ENCODE measurements at regions not wholly inside any gene's neighbourhood (a gene's known extent, or its start where the extent isn't known, plus 50 kb on each side); places are given as distances from the start of the nearest gene placed in this dataset.

DNA sequence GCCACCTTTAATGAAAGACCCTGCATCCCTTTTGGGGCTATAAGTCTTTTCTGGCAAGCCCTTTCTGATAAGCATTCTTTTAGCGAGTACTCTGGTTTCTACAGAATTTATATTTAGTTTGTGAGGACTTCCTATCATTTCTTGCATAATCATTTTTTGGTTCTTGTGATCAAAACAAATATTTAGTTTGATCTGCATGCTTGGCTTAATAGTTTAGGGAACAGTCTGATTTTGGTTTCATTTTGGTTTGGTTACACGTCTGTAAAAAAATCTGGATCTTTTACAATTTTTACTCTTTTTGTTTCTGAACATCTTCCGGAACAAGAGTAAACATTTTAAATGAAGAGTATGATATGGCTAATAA lies 1074.4 kb downstream of the CDH9 start:
- TF ChIP-seq, protein P1, sequence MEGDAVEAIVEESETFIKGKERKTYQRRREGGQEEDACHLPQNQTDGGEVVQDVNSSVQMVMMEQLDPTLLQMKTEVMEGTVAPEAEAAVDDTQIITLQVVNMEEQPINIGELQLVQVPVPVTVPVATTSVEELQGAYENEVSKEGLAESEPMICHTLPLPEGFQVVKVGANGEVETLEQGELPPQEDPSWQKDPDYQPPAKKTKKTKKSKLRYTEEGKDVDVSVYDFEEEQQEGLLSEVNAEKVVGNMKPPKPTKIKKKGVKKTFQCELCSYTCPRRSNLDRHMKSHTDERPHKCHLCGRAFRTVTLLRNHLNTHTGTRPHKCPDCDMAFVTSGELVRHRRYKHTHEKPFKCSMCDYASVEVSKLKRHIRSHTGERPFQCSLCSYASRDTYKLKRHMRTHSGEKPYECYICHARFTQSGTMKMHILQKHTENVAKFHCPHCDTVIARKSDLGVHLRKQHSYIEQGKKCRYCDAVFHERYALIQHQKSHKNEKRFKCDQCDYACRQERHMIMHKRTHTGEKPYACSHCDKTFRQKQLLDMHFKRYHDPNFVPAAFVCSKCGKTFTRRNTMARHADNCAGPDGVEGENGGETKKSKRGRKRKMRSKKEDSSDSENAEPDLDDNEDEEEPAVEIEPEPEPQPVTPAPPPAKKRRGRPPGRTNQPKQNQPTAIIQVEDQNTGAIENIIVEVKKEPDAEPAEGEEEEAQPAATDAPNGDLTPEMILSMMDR (IDR thresholded peaks at IDR 0.05; ENCODE audit: poor library complexity, severe bottlenecking): no peak
- TF ChIP-seq EZH2 (IDR thresholded peaks at IDR 0.05; ENCODE audit: borderline replicate concordance, insufficient read depth, low read length, poor library complexity, severe bottlenecking) (no peak), EP300 (conservative IDR thresholded peaks at IDR 0.05; ENCODE audit: poor library complexity, severe bottlenecking) (no peak), TAF1 (IDR thresholded peaks at IDR 0.05; ENCODE audit: low read depth) (no peak)
